LNCAP (cell line): ENCODE measurements at regions not wholly inside any gene's neighbourhood (a gene's known extent, or its start where the extent isn't known, plus 50 kb on each side); places are given as distances from the start of the nearest gene placed in this dataset.

Source experiments
- TF ChIP-seq, protein P1 (sequence below): fragments of 450-650 bp; IDR thresholded peaks from 2 replicates; pipeline ENCODE4 v1.5.1; 2017; ENCODE audit warnings: mild to moderate bottlenecking

- TF ChIP-seq, protein P1, sequence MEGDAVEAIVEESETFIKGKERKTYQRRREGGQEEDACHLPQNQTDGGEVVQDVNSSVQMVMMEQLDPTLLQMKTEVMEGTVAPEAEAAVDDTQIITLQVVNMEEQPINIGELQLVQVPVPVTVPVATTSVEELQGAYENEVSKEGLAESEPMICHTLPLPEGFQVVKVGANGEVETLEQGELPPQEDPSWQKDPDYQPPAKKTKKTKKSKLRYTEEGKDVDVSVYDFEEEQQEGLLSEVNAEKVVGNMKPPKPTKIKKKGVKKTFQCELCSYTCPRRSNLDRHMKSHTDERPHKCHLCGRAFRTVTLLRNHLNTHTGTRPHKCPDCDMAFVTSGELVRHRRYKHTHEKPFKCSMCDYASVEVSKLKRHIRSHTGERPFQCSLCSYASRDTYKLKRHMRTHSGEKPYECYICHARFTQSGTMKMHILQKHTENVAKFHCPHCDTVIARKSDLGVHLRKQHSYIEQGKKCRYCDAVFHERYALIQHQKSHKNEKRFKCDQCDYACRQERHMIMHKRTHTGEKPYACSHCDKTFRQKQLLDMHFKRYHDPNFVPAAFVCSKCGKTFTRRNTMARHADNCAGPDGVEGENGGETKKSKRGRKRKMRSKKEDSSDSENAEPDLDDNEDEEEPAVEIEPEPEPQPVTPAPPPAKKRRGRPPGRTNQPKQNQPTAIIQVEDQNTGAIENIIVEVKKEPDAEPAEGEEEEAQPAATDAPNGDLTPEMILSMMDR = no peak
These were observed 159.2 kb upstream of the PPP2R3A start for GRCh38 chr3:135806317-135806716.

- TF ChIP-seq, protein P1 = no peak
These were observed 157.6 kb upstream of the PPP2R3A start for GRCh38 chr3:135807879-135808278.

- TF ChIP-seq, protein P1 = no peak
These were observed 156.4 kb upstream of the PPP2R3A start for GRCh38 chr3:135809021-135809634.

- TF ChIP-seq, protein P1 = no peak
These were observed 153.9 kb upstream of the PPP2R3A start for GRCh38 chr3:135811651-135812050.

GRCh38 chr3:135812057-135812456 lies 153.5 kb upstream of the PPP2R3A start:
- TF ChIP-seq, protein P1 = no peak

GRCh38 chr3:135834465-135834864 lies 131.1 kb upstream of the PPP2R3A start:
- TF ChIP-seq, protein P1 = no peak

DNA sequence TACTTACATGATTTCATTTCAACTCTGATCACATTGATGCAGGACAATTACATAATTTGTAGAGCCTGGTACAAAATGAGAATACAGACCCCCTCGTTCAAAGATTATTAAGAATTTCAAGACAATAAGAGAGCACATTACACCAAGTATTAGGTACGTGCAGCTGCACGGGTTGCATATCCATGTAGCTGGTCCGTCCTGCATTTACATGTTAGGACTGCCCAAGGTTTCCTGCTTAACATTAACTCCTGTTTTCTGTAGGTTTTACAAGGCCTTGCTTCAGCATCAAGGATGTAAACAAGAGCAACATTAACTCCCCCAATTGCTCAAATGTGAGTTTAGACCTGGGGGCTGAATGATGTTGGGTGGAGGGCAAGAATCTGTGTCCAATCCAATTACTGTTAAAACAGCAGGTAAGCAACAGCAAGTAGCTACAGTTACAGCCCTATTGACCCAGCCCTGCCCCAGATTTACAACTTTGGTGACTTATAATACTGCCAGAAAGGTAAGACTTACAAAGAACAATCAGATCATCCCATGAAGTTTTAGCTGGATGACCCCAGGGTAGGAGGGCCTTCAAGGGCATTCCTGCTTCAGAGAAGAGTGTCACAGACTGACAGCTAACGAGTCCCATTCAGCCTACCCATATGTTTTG lies 127.4 kb upstream of the PPP2R3A start:
- TF ChIP-seq, protein P1 = no peak
